ENCODE measurements at regions not wholly inside any gene's neighbourhood (a gene's known extent, or its start where the extent isn't known, plus 50 kb on each side); places are given as distances from the start of the nearest gene placed in this dataset.
"Not testable (repeated sequence)": the region's sequence is repeated elsewhere in the genome, so short reads cannot be mapped to it uniquely, and the experiment has no call there.

DNA sequence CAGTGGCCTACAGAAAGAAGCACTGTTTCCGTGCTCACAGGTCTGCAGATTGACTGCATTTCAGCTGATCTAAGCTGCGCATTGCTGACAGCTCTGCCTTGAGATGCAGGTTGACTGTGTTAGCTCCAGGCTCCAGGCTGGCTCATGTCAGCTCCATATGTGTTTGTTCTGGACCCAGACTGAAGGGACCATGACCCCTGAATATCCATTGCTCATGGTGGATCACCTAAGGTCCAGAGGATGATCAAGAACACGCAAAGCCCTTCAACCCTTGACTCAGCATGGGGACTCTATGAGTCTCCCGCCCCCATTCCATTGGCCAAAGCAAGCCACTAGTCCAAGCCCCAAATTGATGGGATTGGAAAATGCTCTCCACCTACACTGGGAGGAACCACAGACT is 239.3 kb upstream of the C16orf82 start:
- DNase-seq (ENCODE audit: low spot score) = no peak
- TF ChIP-seq, protein P1, sequence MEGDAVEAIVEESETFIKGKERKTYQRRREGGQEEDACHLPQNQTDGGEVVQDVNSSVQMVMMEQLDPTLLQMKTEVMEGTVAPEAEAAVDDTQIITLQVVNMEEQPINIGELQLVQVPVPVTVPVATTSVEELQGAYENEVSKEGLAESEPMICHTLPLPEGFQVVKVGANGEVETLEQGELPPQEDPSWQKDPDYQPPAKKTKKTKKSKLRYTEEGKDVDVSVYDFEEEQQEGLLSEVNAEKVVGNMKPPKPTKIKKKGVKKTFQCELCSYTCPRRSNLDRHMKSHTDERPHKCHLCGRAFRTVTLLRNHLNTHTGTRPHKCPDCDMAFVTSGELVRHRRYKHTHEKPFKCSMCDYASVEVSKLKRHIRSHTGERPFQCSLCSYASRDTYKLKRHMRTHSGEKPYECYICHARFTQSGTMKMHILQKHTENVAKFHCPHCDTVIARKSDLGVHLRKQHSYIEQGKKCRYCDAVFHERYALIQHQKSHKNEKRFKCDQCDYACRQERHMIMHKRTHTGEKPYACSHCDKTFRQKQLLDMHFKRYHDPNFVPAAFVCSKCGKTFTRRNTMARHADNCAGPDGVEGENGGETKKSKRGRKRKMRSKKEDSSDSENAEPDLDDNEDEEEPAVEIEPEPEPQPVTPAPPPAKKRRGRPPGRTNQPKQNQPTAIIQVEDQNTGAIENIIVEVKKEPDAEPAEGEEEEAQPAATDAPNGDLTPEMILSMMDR (IDR thresholded peaks at IDR 0.05; ENCODE audit: extremely low read depth, missing control alignments) = no peak

DNA sequence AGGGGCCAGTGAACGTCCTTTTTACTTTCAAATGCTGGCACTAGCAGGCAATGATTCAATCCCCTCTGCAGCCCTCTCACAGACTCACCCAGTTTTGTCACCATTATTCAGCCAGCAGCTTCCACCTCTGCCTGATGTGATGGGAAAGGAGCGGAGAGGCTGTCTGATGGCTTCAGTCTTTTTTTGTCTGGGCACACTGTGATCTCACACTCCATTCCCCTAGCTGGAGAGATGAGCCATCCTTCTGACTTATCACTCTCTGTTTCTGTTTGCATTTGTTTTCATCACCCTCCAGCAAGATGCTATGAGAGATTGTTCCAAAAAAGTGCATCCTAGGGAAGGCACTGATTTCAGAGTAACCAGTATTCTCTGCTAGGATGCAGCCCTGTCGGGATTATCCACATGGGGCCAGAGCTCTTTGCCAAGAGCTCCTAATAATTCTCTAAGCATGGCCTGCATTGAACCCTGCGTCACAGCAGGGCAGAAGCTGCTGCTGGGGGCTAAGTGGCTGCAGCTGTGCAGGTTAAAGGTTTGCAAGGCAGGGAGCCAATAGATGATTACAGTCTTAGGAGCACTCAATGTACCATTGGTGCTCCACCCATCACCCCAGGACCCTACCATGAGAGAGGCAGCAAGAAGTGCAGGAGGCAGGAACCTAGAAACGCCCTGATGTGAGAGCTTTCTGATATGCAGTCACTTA is 236.1 kb upstream of the C16orf82 start:
- DNase-seq (ENCODE audit: low spot score) = no peak
- TF ChIP-seq, protein P1 (IDR thresholded peaks at IDR 0.05; ENCODE audit: extremely low read depth, missing control alignments) = no peak

DNA sequence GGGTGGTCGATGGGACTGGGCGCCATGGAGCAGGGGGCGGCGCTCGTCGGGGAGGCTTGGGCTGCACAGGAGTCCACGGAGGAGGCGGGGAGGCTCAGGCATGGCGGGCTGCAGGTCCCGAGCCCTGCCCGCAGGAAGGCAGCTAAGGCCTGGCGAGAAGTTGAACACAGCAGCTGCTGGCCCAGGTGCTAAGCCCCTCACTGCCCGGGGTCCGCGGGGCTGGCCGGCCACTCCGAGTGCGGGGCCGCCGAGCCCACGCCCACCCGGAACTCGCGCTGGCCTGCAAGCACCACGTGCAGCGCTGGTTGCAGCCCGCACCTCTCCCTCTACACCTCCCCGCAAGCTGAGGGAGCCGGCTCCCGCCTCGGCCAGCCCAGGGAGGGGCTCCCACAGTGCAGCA is 230.6 kb upstream of the C16orf82 start:
- DNase-seq (ENCODE audit: low spot score) = not testable (repeated sequence)

DNA sequence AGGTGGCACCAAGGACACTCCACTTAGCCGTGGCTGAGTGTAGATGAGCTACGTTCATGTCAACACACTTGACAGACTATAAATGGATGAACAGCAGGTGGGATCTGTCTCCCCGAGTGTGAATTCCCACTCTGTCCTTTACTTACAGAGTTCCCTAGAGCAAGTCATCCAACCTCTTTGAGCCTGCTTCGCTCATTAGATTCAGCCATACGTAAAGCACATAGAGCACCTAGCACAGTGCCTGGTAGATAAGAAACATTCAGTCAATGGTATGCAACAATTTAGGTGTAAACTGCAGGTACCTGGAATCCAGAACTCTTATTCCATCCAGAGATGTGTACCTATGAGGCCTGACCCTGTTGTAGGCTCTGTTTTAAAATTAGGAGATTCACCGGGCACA is 227.8 kb upstream of the C16orf82 start:
- TF ChIP-seq, protein P1 (IDR thresholded peaks at IDR 0.05; ENCODE audit: extremely low read depth, missing control alignments) = no peak

DNA sequence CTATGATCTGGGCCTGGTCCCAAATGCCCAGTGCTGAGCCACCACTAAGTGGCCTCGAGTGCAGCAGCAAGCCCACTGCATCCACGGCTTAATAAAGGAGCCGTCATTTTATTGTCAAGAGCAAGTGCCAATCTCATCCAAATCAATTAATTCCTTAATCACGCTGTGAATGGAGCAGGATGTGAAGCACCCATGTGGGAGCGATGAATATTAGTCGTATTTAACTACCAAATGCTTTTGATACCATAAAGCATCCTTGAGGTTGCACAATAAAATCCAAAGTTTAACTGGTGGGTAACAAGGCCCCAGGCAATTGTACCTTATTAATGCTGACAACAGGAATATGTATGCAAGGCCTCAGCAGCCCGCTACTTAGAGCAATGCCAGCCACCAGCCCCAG is 226.0 kb upstream of the C16orf82 start:
- no peak for DNase-seq (ENCODE audit: low spot score)

More for the DNA sequence above, 227.8 kb upstream of the C16orf82 start:
- no peak for DNase-seq (ENCODE audit: low spot score)

DNA sequence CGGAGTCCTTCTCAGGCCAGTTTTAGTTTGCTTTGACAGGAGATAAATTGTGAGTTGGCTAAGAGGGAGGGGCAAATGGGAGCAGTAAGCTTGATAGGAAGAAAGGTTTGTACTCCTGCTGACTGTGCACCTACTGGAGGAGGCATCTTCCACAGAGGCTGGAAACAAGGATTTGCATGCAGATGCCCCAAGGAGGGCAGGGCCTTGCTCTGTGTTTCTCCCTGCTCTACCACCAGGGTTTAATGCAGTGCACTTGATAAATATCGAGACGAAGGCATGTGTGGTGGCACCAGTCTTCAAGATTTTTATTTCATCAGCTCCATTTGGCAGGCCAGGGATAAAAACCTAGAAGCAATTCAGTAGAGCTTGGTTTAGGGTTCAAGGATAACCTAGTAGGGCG is 210.5 kb upstream of the C16orf82 start:
- TF ChIP-seq, protein P1 (IDR thresholded peaks at IDR 0.05; ENCODE audit: extremely low read depth, missing control alignments) = no peak
- DNase-seq (ENCODE audit: low spot score) = no peak

More for the DNA sequence above, 226.0 kb upstream of the C16orf82 start:
- TF ChIP-seq, protein P1 (IDR thresholded peaks at IDR 0.05; ENCODE audit: extremely low read depth, missing control alignments) = no peak

DNA sequence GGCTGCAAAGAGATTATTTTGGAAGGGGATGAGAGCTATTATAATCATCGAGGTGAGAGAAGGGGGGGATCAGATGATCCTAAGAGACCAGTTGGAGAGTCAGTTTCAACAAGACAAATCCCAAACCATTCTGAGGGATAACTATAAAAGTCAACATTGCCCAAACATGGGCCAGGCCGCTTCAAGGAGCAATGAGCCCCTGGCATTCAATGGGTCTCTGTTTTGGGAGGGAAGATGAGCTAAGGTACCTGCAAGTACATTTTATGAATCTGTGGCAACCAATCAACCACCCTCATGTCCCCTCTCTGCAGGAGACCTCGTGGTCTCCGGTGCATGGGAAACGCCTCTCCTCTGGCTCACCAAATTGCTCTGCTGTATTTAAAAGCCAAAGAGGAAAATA is 209.9 kb upstream of the C16orf82 start:
- DNase-seq (ENCODE audit: low spot score) = no peak
- TF ChIP-seq, protein P1 (IDR thresholded peaks at IDR 0.05; ENCODE audit: extremely low read depth, missing control alignments) = no peak

DNA sequence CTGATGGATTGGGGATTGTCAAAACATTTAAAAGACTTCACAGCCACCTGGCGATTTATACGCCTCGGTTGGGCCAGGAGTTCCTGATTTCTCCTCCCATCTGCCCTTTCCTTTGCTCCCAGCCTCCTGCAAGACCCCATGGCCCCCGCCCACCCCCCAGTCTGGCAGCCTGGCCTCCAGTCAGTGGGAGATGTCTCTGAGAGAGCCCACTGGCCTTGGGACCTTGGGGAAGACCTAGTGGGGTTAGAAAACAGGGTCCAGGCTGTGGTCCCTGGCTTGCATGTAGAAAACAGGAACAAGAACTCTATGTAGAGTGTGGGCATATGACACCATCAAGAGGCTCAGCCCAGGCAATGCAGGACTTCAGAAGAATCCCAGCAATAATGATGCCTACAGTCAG is 209.4 kb upstream of the C16orf82 start:
- no peak for DNase-seq (ENCODE audit: low spot score)
- TF ChIP-seq, protein P1 (IDR thresholded peaks at IDR 0.05; ENCODE audit: extremely low read depth, missing control alignments) = no peak

Measured in GM20000 (cell line).